ENCODE measurements at regions not wholly inside any gene's neighbourhood (a gene's known extent, or its start where the extent isn't known, plus 50 kb on each side); places are given as distances from the start of the nearest gene placed in this dataset.

DNA sequence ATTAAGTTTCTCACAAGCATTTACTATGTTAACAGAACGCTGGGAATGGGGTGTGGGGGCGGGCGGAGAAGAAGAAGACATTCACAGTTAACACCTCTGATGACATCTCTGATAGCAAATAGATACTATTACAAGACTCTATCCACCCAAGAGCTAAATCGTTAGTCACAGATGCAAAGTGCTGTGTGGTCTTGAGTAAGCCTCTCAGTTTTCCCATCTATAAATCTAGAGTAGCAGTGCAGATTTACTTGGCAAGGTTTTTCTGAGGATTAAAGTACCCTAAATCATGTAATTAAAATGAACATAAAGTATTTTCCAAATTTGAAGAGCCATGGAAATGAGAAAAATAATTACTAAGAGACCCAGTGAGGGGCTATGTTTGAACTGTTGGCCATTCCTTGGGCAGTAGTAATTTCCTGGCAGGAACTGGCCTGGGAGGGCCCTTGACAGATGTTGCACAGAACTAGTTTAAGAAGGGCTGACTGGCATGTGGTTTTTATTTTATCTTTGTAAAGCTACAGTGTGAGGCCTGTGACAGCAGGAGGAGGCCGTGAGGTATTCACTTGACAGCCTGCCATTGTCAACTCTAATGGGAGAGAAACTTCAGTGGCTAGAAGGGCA, 58.7 kb upstream of the APOBEC4 start:
- TF ChIP-seq, protein P1, sequence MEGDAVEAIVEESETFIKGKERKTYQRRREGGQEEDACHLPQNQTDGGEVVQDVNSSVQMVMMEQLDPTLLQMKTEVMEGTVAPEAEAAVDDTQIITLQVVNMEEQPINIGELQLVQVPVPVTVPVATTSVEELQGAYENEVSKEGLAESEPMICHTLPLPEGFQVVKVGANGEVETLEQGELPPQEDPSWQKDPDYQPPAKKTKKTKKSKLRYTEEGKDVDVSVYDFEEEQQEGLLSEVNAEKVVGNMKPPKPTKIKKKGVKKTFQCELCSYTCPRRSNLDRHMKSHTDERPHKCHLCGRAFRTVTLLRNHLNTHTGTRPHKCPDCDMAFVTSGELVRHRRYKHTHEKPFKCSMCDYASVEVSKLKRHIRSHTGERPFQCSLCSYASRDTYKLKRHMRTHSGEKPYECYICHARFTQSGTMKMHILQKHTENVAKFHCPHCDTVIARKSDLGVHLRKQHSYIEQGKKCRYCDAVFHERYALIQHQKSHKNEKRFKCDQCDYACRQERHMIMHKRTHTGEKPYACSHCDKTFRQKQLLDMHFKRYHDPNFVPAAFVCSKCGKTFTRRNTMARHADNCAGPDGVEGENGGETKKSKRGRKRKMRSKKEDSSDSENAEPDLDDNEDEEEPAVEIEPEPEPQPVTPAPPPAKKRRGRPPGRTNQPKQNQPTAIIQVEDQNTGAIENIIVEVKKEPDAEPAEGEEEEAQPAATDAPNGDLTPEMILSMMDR (IDR thresholded peaks at IDR 0.05 in 8 of 11, conservative IDR thresholded peaks at IDR 0.05 in 3 of 11), result no peak
- no peak for TF ChIP-seq POLR2A (IDR thresholded peaks at IDR 0.05)
- TF ChIP-seq POLR2AphosphoS5 (IDR thresholded peaks at IDR 0.05), result no peak
